ENCODE measurements at regions not wholly inside any gene's neighbourhood (a gene's known extent, or its start where the extent isn't known, plus 50 kb on each side); places are given as distances from the start of the nearest gene placed in this dataset.

DNA sequence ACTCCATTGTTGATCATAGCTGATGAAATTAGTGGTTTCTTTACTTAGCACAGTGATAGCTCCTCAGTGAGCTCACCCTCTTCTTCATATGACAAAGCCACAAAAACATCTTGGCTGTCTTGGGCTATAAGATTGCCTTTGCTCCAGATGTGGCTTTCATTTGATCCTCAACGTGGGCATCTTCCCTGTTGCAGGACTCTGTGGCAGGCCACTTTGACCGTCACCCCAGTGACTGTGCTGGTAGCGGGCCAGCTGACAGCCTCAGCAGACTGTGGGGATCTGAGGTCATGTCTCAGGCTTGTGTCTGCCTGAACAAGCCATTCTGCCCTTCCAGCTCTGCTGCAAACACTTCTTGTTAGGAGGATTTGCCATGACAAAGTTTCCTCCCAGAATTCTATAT is 422.2 kb downstream of the NR2F1-AS1 start:
- DNase-seq = no peak

DNA sequence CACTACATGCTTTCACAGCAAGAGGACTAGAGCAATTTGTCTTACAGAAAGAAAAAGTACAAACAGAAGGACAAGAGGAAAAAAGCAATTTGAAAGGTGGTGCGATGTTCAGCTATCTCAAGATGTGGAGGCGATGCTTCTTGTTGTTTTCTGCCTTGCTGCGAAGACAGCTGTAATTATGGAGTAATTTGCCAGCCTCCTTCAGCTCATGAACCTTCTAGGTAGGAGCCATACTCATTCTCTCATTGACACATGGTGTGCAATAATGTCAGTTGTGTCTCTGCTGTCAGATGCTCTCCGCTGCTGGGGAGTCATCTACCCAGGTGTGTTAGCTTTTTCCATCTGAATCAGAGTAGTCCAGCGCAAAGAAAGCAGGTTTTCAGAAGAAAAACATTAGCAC is 424.5 kb downstream of the NR2F1-AS1 start:
- DNase-seq = no peak

DNA sequence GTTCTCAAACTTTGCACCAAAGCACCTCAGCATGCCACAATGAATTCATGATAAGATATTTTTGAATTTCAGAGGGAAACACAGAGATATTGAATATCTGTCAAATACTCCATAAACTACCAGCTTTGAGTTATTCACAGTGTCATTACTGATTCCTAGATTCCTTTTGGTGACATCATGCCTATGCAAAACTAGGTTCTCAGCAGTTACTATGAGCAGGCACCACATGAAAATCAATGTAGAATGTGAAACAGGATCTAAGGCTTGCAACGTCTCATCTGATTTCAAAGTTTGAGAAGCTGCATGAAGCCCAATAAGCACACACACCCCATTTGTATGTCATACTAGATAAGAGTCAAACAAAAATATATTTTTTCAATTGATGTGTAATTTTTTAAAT is 426.5 kb downstream of the NR2F1-AS1 start:
- no peak for DNase-seq

DNA sequence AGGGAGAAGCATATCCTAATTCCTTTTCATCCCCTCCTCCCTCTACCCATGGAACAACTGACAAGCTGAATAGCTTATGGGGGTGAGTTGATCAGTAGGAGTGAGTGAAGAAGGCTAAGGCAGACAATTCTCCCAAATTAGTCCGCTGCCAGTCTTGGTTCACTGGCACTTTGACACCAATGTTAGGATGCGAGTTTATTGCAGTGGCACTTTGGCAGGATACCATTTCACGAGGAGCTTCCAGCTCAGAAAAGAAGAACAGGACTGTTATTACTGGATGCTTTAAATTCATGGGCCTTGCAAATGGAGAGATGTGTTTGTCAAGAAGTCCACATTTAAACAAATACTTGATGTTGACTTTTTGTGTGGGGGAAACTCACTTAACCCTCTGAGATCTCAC is 427.6 kb downstream of the NR2F1-AS1 start:
- no peak for DNase-seq

DNA sequence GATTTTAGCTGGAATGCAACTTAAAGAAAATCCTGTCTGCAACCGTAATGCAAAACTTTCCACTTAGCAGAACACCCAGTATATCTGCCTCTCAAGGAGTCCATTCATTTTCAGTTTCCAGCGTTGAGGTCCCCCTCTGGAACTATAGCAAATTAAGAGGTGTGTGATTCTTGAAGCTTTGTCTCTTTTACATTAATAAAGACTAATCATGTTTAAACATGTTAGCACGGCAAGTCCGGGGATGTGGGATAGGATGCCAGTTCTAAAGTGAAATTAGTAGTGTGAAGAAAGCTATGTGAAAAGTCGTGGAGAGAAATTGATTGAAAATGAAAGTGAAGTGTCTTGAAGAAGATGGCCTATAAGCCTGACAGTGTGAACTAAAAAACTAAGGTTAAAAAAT is 429.1 kb downstream of the NR2F1-AS1 start:
- no peak for DNase-seq

DNA sequence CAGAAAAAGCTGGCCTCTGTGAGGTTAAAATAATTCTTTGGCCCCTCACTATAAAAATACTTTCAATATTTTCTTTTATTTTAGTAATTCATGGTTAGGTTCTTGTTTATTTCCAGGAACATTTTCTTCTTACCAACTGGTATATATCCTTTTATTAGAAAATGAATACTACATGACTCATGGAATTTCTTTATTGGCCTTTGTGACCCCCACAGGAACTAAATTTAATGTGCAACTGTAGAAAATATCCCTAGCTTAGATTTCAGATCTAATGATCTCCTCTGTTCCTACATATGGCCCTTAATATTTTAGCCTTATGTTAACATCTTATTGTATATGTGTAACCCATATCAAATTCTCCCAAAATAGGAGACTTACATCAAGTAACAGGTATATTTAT is 429.9 kb downstream of the NR2F1-AS1 start:
- no peak for DNase-seq

DNA sequence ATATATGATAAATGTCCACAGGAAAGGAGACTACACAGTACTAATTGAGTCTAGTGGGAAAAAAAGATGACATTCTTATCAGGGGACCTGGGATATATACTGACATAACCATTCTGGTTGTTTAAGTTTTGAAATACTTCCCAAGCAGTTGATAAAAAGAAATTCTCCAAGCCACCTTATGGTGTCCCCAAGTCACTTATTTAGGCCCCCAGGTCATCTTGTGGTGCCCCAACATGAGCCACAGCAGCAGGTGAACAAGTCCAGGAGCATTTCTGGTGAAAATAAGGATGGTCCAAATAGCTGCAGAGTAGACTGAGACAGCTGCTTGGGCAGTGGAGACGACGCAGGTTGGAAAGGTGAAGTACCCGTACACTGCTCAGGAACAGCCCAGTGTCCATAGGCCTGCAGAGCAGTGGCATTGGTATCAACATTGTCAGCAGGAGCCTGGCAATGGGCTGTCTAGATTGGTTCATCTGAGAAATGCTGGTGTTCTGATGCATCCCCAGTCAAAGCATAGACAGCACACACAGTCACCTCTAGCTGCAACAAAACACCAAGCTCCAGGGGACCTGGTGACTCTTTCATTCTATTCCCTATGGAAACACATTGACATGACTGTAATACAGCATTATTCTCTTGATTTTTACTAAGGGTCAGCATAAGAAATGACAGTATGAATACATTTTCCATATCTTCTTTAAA is 430.6 kb downstream of the NR2F1-AS1 start:
- DNase-seq = no peak

DNA sequence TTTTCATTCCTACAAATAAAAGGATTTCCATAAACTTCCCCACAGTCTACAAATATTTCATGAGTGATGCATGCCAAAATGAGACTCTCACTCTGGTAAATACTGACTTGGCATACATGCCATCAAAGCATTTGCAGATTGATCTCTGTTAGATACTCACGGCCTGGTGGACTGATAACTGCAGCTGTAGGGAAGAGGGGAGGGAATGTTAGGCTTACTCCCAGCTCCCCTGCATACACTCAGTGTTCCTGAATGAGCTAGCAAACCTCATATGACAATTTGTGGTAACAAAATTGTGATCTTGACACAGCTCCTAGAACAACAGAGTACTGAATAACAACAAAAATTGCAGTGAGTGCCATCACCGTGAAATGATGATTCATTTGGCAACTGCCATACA is 435.3 kb downstream of the NR2F1-AS1 start:
- DNase-seq = no peak

DNA sequence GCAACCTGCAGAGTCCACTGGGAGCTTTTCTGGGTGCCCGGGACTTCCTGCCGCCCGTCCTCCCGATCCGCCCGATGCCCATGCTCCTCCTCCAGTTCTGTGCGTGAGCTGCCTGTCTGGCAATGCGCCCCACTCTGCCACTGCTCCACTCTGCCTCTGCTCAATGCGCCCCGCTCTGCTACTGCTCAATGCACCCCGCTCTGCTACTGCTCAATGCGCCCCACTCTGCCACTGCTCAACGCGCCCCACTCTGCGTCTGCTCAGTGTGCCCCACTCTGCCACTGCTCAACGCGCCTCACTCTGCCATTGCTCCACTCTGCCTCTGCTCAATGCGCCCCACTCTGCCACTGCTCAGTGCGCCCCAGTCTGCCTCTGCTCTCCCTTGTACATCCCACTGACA is 436.0 kb downstream of the NR2F1-AS1 start:
- no peak for DNase-seq

DNA sequence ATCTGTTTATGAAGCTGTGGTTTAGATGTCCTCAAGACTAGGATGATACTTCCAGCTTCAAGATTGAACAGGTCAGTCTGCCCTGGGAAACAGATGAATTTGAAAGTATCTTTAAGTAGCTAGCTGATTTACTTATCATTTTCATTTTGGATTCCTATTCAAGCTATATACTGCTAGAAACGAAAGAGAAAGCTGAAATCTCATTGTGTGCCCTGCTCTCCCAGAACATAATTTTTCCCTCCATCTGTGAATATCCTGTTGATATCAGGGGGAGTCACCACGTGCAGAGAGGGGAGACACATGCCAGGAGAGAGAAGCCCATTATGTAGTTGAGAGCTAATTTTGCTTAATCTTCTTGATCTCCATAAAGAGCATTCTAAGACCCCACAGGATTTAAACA is 439.1 kb downstream of the NR2F1-AS1 start:
- DNase-seq = no peak

DNA sequence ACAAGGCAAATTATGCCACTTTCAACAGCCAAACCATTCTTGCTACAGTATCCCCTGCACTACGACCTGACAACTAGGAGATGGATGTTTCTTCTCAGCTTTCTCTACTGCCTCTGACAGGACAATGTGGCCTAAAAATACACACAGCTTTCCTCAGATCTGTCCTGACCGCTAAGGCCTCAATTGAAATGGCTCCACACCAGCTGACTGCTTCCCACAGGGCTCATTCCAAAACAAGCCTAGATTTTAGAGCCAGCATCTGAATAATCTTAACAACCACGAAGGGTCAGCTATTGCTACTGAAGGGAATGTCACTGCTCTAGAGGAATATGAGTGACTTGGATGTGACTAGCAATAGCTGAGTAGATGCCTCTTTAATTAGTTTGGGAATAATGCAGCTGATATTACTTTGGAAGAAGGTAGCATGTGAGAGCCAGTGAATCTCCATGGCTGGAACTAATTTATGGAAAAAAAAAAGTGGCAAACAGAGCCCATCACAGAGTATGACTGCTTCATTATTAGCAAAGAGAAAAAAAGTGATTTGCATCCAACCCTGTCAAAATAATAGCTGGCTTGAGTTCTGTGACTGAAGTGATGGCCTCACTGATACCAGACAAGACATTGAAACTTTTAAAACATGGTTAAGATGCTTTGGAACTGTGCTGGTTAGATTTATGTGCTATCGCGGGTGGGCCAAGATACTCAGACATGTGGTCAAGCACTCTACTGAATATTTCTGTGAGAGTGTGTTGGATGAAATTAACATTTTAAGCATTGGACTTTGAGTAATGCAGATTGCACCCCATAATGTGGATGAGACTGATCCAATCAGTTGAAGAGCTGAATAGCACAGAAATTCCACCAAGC is 450.2 kb downstream of the NR2F1-AS1 start:
- DNase-seq = no peak

DNA sequence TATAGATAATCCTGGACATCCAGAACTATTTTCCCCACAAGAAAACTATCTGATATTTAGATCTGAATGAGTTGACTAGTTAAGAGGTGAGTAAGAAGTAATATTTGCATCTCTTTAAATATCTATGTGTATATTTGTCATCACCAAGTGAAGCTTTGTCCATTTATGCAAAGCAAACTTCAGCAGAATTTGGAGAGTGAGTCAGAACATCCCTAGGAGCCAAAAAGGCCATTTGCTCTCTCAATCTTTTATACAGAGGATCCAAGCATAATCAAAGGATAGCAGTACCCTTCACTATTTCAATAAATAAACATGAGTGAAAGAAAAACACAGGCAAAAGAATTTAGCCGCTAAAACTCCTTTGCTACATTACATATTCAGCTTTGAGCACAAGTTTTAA is 454.4 kb downstream of the NR2F1-AS1 start:
- no peak for DNase-seq

DNA sequence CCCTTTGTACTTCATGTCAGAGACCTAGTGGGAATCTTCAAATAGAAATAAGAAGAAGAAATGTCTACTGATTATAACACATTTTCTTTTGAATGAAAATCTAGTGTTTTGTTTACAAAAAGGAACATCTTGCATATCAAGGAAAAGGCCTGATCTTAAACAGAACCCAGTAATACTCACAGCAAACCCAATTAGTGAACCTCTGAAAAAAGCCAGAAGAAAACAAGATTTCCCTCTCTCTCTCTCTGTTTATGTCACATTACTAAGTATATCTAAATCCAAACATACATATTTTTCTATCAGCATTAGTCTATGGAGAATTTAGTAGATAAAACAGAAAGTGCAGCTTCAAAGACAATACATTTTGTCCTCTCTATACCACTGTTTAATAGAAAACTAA is 457.9 kb downstream of the NR2F1-AS1 start:
- DNase-seq = no peak

DNA sequence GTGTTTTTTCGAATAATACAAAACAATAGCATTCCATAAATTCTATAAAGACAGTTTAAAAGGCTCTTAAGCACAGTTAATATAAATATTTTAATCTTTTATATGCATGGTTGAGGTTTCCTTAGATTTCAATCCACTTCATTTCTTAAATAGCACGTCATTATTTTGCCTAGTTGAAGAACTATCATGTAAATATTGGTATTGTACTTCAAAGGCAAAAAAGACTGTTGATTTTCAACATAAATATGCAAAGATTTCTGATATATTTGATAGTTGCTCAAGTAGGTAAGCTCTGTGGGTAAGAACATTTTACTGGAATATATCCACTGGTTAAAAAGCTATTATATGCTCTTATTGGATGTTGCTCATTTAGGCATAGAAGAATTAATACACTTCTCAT is 458.6 kb downstream of the NR2F1-AS1 start:
- no peak for DNase-seq

DNA sequence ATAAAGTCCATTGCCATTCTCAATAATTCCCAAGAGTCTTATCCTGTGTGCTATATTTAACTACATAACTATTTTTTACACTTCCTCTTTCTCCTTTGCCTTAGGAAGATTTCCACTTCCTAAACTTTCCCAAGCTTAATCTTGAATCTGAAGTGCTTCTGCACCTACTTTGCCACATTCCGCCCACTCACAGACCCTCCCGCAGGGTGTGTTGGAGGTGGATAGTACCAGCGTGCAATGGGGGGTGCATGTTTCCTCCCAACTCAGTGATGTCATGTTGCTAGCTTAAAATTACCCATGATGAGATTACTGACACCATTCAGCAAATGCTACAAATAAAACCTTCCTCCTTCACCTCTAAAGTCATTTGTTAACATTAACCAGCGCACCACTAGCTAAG is 460.2 kb downstream of the NR2F1-AS1 start:
- DNase-seq = no peak

DNA sequence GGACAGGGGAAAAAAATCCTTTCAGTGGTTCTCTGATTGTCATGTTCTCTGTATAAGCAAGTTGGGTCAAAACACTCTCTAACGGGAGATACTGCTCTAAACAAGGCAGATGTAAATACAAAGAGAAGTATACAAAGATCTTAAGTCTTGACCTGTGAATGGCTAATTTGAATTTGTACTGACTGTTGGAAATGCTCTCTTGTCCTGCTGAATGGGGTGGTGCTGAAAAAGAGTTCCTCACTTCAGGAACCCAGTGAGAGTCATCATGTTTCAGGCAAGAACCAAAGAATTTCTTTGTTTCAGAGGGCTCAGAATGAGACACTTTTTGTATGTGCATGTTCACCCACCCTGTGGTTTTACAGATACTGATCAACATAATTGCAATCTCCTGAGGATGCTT is 461.0 kb downstream of the NR2F1-AS1 start:
- no peak for DNase-seq

DNA sequence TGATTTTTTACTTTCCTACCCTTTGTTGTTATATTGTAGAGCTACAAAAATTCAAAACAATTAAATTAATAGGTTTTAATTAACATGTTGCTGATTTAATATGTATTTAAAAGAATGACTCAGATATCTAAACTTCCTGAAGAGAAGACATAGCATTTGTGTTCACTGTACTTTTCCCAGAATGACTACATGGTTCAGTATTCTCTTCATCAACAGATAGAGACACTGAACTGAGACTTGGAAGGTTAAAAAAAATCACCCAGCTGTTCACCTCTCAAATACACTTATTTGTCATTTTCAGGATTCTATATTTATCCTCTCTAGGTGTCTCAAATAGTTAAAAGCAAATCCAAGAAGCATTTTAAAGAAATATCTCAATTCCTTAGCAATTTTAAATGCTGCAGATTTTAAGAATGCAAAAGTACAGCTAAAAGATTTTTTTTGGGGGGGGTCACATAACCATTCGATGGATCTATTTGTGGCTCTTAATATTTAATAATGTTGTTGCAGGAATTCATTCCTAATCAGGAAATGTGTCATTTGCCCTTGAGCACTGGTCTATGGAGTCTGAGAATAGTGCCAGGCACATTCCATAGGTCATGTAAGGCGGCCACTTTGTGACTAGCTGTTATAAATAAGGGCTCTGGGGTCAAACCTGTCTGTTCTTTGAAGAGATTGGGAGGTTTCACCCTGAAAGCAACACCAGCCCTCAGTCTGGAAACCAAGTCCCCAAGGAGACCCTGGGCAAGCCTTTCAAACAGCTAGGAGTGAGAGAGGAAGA is 463.1 kb downstream of the NR2F1-AS1 start:
- DNase-seq = no peak

DNA sequence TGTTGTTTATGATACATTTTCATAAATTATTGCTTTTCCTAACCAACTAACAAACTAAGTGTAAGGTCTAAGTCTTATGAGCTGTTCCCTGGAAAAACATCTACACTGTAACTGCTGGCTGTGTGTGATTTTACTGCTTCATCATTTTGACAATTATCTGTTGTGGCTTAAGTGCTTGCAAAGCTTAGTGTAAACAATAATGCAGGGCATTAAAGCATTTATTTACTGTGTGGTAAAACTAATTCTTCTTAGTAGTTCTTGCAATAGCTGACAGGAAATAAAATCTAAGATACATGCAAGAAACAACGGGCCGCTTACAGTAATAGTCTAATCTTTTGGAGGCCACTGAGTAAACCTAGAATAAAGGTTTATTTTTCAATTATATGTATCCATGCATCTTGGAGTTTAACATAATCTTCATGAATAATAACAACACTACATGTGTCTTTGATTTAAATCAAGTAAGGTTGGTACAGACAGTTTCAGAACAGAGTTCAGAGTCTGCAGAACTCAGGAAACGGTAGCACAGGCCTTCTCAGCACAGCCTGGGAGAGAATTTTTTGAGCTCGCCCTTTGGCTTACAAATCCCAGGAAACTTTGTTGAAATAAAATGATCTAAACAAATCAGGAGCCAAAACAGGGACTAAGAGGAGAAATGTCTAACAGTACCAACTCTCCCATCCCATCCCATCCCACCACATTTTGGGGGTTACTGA is 473.1 kb downstream of the NR2F1-AS1 start:
- DNase-seq = peak; percentile 14

DNA sequence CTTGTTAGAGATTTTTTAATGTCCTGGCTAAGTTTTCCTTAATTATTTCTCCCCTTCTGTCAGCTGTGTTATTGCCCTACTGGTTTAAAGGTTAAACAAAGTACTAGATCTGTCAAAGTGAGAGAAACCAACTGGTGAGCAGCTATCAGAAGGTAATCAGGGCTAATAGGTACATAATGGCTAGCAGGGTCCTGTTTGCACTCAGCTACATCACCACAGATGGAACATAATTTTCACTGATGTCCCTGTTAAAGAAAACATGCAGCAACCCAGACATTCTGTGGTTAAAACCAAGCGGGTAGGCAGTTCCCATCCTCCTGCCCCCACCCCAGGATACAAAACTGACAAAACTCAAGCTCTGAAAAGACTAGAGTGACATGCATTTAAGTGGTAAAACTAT is 473.9 kb downstream of the NR2F1-AS1 start:
- DNase-seq = no peak

DNA sequence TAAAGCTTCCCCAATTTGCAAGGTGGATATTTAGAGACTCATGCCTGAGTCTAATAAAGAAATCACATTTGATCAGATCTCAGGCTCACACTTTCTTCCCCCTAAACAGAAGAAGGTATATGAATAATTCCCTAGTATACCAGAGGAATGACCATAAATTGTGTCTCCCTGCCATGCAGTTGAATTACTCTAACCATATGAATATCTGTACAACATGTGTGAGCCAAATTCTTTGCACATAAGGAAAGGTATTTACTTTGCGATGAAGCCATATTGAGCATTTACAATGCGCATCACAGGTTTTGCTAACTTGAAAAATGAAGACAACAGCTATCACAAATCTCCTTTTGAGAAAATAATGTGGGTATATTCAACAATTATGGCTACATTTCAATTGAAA is 479.4 kb downstream of the NR2F1-AS1 start:
- DNase-seq = no peak

DNA sequence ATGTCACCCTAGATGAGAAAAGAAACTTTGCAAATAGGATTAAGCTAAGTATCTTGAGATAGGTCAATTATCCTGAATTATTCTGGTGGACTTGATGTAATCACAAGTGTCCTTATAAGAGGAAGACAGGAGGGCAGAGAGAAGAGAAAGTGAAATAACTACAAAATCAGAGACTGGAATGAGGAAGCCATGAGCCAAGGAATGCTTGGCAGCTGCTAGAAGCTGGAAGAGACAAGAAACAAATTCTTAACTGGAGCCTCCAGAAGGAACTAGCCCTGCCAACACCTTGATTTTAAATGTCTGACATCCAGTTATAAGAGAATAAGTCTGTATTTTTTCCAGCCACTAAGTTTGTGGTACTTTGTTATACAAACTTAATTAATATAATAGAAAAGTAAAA is 480.0 kb downstream of the NR2F1-AS1 start:
- no peak for DNase-seq

DNA sequence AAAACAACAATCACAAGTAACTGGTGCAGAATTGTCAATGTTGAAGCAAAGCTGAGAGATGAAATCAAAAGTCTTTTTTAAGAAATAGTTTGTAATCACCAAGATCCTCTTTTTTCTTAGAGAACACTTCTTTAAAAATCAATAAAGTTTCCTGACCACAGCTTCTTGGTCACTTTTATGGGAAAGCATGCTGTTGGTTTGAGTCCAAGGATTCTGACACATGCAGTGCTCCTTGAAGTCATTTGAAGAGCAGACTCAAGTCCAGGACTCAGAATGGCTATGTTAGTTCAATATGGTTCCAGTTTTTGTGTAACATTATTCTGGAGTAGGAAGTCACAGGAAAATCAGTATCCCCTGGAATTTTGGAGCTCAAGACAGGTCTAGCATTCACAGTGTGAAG is 480.6 kb downstream of the NR2F1-AS1 start:
- DNase-seq = no peak

DNA sequence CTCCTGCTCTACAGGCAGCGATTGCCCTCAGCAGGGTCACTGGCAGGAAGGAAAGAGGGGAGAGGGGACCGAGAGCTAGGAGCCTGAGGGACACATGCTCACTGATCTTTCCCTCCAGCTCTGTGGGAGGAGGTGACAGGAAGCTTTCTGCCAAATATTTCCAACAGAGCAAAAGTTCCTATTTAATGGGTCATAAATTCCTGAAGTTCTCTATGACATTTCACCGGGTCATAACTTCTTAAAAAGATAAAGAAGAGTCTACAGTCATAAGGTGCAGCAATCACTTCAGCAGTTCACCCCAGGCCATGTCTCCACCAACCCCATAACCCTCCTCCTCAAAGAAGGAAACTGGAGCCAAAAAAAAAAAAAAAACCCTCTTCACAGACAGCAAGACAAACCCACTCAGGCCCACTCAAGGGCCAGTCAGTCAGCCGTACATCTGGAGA is 481.1 kb downstream of the NR2F1-AS1 start:
- DNase-seq = no peak
